Liver (tissue), 8 donors: ENCODE measurements at regions not wholly inside any gene's neighbourhood (a gene's known extent, or its start where the extent isn't known, plus 50 kb on each side); places are given as distances from the start of the nearest gene placed in this dataset.

ENCODE experiments used
- DNase-seq: peaks from one replicate; pipeline ENCODE4 v3.0.0-alpha.2; 2017; ENCODE audit warnings: low spot score
- H3K27ac ChIP-seq, 2 donors: one replicate each; pipeline ENCODE4 v1.7.0; 2013; ENCODE audit warnings: inconsistent platforms in 2 of 2, low read length in 2 of 2, control low read depth in 1 of 2, low read depth in 1 of 2, mild to moderate bottlenecking in 1 of 2
- H3K27me3 ChIP-seq, 4 donors: one replicate each; pipeline versions ENCODE4 v1.6.1 to v1.7.0; 2013; ENCODE audit warnings: low read length in 3 of 4, inconsistent platforms in 1 of 4, mild to moderate bottlenecking in 1 of 4, moderate library complexity in 1 of 4; ENCODE audit not compliant: control insufficient read depth in 4 of 4, insufficient read depth in 4 of 4
- H3K36me3 ChIP-seq, 4 donors: one replicate each; pipeline versions ENCODE4 v1.6.1 to v1.7.0; 2013; ENCODE audit warnings: low read length in 3 of 4, mild to moderate bottlenecking in 3 of 4, low read depth in 1 of 4, moderate library complexity in 1 of 4; ENCODE audit not compliant: control insufficient read depth in 4 of 4, insufficient read depth in 3 of 4
- H3K4me1 ChIP-seq, 4 donors: one replicate each; pipeline versions ENCODE4 v1.6.1 to v1.7.0; 2013; ENCODE audit warnings: low read length in 3 of 4, mild to moderate bottlenecking in 3 of 4, moderate library complexity in 1 of 4; ENCODE audit not compliant: control insufficient read depth in 4 of 4, insufficient read depth in 4 of 4
- H3K4me3 ChIP-seq, 3 donors: one replicate each; pipeline versions ENCODE4 v1.6.1 to v1.7.0; 2013; ENCODE audit warnings: low read length in 3 of 3, control low read depth in 1 of 3, low read depth in 1 of 3, mild to moderate bottlenecking in 1 of 3
- H3K9ac ChIP-seq, 2 donors: one replicate each; pipeline ENCODE4 v1.7.0; 2013; ENCODE audit warnings: low read length in 2 of 2, mild to moderate bottlenecking in 2 of 2, moderate library complexity in 2 of 2, control low read depth in 1 of 2, low read depth in 1 of 2
- H3K9me3 ChIP-seq, 4 donors: one replicate each; pipeline versions ENCODE4 v1.6.1 to v1.7.0; 2013; ENCODE audit warnings: low read length in 3 of 4; ENCODE audit not compliant: control insufficient read depth in 4 of 4
- EGR1 ChIP-seq, 2 donors: IDR thresholded peaks; 2 replicates each; pipeline ENCODE4 v1.6.1; 2016 to 2018; ENCODE audit warnings: antibody characterized with exemption in 2 of 2, low read depth in 2 of 2
- FOXA1 ChIP-seq: IDR thresholded peaks from 2 replicates; pipeline ENCODE4 v1.6.1; 2016; ENCODE audit warnings: antibody characterized with exemption
- FOXA2 ChIP-seq: IDR thresholded peaks from 2 replicates; pipeline ENCODE4 v1.6.1; 2016; ENCODE audit warnings: antibody characterized with exemption
- GABPA ChIP-seq, 2 donors: IDR thresholded peaks in 1 of 2; conservative IDR thresholded peaks in 1 of 2; 2 replicates each; pipeline ENCODE4 v1.6.1; 2016; ENCODE audit warnings: antibody characterized with exemption in 2 of 2, mild to moderate bottlenecking in 1 of 2, moderate library complexity in 1 of 2
- HNF4A ChIP-seq, 2 donors: conservative IDR thresholded peaks; 2 replicates each; pipeline ENCODE4 v1.6.1; 2016; ENCODE audit warnings: antibody characterized with exemption in 2 of 2, mild to moderate bottlenecking in 2 of 2
- HNF4G ChIP-seq: IDR thresholded peaks from 2 replicates; pipeline ENCODE4 v1.6.1; 2016; ENCODE audit warnings: antibody characterized with exemption
- JUND ChIP-seq, 2 donors: IDR thresholded peaks; 2 replicates each; pipeline ENCODE4 v1.6.1; 2016; ENCODE audit warnings: antibody characterized with exemption in 2 of 2
- RAD21 ChIP-seq, 2 donors: IDR thresholded peaks; 2 replicates each; pipeline ENCODE4 v1.6.1; 2016; ENCODE audit warnings: antibody characterized with exemption in 2 of 2, mild to moderate bottlenecking in 2 of 2
- RXRA ChIP-seq, 2 donors: IDR thresholded peaks; 2 replicates each; pipeline ENCODE4 v1.6.1; 2017 to 2018; ENCODE audit warnings: antibody characterized with exemption in 2 of 2, mild to moderate bottlenecking in 1 of 2
- SP1 ChIP-seq: IDR thresholded peaks from 2 replicates; pipeline ENCODE4 v1.6.1; 2018; ENCODE audit warnings: antibody characterized with exemption, mild to moderate bottlenecking
- TAF1 ChIP-seq: conservative IDR thresholded peaks from 2 replicates; pipeline ENCODE4 v1.6.1; 2016; ENCODE audit warnings: antibody characterized with exemption, mild to moderate bottlenecking
- YY1 ChIP-seq: IDR thresholded peaks from 2 replicates; pipeline ENCODE4 v1.6.1; 2016; ENCODE audit warnings: antibody characterized with exemption, mild to moderate bottlenecking
- WGBS: extraction: QIAGEN DNeasy Blood & Tissue Kit; methylation state at CpG from one replicate; pipeline ENCODE4 v1.1.7; 2013; 5-methylcytosine and 5-hydroxymethylcytosine counted together
- TF ChIP-seq, protein P1 (sequence below): IDR thresholded peaks from 2 replicates; pipeline ENCODE4 v1.6.1; 2016; ENCODE audit warnings: antibody characterized with exemption
- TF ChIP-seq, protein P2 (sequence below): IDR thresholded peaks from 2 replicates; pipeline ENCODE4 v1.6.1; 2016; ENCODE audit warnings: antibody characterized with exemption
- TF ChIP-seq, protein P3 (sequence below): fragments of 150-350 bp; IDR thresholded peaks from 2 replicates; pipeline ENCODE4 v1.5.1; 2017; ENCODE audit warnings: improper control_type of control experiment, low read depth, low read length; ENCODE audit not compliant: missing input control
- TF ChIP-seq, protein P4 (sequence below): IDR thresholded peaks from 2 replicates; pipeline ENCODE4 v1.6.1; 2016; ENCODE audit warnings: antibody characterized with exemption, mild to moderate bottlenecking
- TF ChIP-seq, protein P5 (sequence below): IDR thresholded peaks from 2 replicates; pipeline ENCODE4 v1.6.1; 2016; ENCODE audit warnings: antibody characterized with exemption
- donor health status: healthy.
- donor health status: healthy.
- donor health status: healthy.
- donor health status: healthy.
- donor health status: healthy.

DNA sequence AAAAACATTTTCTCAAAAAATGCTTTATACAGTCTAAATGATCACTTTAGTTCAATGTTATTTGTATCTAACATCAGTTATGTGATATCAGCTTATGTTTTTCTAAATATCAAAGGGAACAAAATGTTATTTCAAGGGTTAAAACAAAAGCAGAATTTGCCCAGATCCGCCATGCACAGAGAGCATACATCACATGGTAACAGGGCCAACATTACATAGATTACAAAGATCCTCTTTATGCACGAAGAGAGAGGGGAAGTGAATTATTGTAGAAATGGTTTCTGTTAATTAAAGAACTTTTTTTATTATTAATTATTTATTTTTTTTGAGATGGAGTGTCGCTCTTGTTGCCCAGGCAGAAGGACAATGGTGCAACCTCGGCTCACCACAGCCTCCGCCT, 100.8 kb upstream of the MME start:
- Histone ChIP-seq H3K9ac (no peak overlapping the region), H3K4me3 (no peak overlapping the region), H3K4me1 (no peaks in the 10 kb centered on the region), H3K36me3 (no peaks in the 10 kb centered on the region), H3K9me3 (no peaks in the 10 kb centered on the region), H3K27ac (no peak overlapping the region), H3K27me3 (no peaks in the 10 kb centered on the region)
- no peak for DNase-seq
- TF ChIP-seq, protein P1, sequence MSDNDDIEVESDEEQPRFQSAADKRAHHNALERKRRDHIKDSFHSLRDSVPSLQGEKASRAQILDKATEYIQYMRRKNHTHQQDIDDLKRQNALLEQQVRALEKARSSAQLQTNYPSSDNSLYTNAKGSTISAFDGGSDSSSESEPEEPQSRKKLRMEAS: no peak
- no peak for TF ChIP-seq GABPA (IDR thresholded peaks at IDR 0.05 in 1 of 2, conservative IDR thresholded peaks at IDR 0.05 in 1 of 2)
- no peak for TF ChIP-seq HNF4G
- WGBS: 79% methylated on average over 5 of the region's 5 CpGs

DNA sequence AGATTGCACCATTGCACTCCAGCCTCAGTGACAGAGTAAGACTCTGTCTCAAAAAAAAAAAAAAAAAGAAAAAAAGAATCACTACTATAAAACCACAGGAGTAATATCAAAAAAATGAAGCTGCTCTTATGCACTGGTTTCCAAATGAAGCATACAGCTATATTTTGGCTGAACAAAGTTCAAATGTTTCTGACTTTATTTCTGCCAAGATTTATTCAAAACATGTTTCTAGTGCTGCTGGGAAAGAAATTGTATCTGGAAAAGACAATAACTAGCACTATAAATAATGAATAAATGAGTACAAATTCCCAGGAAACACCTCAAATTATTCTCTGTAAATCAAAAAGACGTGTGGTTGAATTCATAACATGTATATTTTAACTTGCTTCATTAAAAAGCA, 102.5 kb upstream of the MME start:
- no peaks in the 10 kb centered on the region for H3K4me1 ChIP-seq
- 77% methylated on average over 1 of the region's 1 CpG for WGBS
- H3K4me3 ChIP-seq: no peak overlapping the region
- no peak overlapping the region for H3K27ac ChIP-seq
- no peaks in the 10 kb centered on the region for H3K36me3 ChIP-seq
- no peaks in the 10 kb centered on the region for H3K27me3 ChIP-seq
- DNase-seq: no peak
- no peaks in the 10 kb centered on the region for H3K9me3 ChIP-seq
- TF ChIP-seq HNF4G: no peak
- TF ChIP-seq YY1: no peak
- no peak for TF ChIP-seq RAD21 (IDR thresholded peaks at IDR 0.05)
- no peak for TF ChIP-seq JUND (IDR thresholded peaks at IDR 0.05)
- TF ChIP-seq, protein P2, sequence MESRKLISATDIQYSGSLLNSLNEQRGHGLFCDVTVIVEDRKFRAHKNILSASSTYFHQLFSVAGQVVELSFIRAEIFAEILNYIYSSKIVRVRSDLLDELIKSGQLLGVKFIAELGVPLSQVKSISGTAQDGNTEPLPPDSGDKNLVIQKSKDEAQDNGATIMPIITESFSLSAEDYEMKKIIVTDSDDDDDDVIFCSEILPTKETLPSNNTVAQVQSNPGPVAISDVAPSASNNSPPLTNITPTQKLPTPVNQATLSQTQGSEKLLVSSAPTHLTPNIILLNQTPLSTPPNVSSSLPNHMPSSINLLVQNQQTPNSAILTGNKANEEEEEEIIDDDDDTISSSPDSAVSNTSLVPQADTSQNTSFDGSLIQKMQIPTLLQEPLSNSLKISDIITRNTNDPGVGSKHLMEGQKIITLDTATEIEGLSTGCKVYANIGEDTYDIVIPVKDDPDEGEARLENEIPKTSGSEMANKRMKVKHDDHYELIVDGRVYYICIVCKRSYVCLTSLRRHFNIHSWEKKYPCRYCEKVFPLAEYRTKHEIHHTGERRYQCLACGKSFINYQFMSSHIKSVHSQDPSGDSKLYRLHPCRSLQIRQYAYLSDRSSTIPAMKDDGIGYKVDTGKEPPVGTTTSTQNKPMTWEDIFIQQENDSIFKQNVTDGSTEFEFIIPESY: no peak
- no peak for TF ChIP-seq FOXA2
- TF ChIP-seq RXRA (IDR thresholded peaks at IDR 0.05): no peak
- TF ChIP-seq TAF1: no peak
- TF ChIP-seq SP1: no peak
- TF ChIP-seq, protein P1: no peak
- TF ChIP-seq FOXA1: no peak
- TF ChIP-seq GABPA (IDR thresholded peaks at IDR 0.05 in 1 of 2, conservative IDR thresholded peaks at IDR 0.05 in 1 of 2): no peak
- no peak for TF ChIP-seq HNF4A (conservative IDR thresholded peaks at IDR 0.05)
- TF ChIP-seq, protein P3, sequence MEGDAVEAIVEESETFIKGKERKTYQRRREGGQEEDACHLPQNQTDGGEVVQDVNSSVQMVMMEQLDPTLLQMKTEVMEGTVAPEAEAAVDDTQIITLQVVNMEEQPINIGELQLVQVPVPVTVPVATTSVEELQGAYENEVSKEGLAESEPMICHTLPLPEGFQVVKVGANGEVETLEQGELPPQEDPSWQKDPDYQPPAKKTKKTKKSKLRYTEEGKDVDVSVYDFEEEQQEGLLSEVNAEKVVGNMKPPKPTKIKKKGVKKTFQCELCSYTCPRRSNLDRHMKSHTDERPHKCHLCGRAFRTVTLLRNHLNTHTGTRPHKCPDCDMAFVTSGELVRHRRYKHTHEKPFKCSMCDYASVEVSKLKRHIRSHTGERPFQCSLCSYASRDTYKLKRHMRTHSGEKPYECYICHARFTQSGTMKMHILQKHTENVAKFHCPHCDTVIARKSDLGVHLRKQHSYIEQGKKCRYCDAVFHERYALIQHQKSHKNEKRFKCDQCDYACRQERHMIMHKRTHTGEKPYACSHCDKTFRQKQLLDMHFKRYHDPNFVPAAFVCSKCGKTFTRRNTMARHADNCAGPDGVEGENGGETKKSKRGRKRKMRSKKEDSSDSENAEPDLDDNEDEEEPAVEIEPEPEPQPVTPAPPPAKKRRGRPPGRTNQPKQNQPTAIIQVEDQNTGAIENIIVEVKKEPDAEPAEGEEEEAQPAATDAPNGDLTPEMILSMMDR: no peak
- TF ChIP-seq, protein P4, sequence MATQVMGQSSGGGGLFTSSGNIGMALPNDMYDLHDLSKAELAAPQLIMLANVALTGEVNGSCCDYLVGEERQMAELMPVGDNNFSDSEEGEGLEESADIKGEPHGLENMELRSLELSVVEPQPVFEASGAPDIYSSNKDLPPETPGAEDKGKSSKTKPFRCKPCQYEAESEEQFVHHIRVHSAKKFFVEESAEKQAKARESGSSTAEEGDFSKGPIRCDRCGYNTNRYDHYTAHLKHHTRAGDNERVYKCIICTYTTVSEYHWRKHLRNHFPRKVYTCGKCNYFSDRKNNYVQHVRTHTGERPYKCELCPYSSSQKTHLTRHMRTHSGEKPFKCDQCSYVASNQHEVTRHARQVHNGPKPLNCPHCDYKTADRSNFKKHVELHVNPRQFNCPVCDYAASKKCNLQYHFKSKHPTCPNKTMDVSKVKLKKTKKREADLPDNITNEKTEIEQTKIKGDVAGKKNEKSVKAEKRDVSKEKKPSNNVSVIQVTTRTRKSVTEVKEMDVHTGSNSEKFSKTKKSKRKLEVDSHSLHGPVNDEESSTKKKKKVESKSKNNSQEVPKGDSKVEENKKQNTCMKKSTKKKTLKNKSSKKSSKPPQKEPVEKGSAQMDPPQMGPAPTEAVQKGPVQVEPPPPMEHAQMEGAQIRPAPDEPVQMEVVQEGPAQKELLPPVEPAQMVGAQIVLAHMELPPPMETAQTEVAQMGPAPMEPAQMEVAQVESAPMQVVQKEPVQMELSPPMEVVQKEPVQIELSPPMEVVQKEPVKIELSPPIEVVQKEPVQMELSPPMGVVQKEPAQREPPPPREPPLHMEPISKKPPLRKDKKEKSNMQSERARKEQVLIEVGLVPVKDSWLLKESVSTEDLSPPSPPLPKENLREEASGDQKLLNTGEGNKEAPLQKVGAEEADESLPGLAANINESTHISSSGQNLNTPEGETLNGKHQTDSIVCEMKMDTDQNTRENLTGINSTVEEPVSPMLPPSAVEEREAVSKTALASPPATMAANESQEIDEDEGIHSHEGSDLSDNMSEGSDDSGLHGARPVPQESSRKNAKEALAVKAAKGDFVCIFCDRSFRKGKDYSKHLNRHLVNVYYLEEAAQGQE: no peak
- TF ChIP-seq, protein P5, sequence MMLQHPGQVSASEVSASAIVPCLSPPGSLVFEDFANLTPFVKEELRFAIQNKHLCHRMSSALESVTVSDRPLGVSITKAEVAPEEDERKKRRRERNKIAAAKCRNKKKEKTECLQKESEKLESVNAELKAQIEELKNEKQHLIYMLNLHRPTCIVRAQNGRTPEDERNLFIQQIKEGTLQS: no peak
- no peak for TF ChIP-seq EGR1 (IDR thresholded peaks at IDR 0.05; ENCODE audit: low read depth in 2 of 2)
- H3K9ac ChIP-seq: no peak overlapping the region
